ENCODE measurements at regions not wholly inside any gene's neighbourhood (a gene's known extent, or its start where the extent isn't known, plus 50 kb on each side); places are given as distances from the start of the nearest gene placed in this dataset.
"Not testable (repeated sequence)": the region's sequence is repeated elsewhere in the genome, so short reads cannot be mapped to it uniquely, and the experiment has no call there.

- ATAC-seq (ENCODE audit: low FRiP score) (no peak), DNase-seq (ENCODE audit: low spot score) (no peak)
- TF ChIP-seq CTCF (IDR thresholded peaks at IDR 0.05): no peak
Measured at GRCh38 chr14:66249544-66249943, 236.6 kb upstream of the CCDC196 start.

DNA sequence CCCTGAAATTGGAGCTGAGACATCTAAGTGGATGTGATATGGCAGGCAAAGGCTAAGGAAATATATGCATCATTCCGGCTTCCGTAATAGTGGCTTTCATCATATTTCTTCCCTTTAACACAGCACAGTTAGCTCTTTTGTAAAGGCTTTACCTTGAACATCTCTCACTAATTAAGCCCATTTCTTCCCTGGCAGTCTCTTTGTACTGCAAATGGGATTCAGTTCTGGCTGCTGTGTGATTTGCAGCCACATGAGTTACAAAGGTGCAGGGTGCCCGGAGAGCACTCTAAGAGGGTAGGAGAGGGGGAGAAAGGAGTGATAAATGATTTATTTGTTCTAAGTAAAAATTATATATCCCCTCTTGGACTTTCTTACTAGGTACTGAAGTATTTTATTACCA lies 232.1 kb upstream of the CCDC196 start:
- DNase-seq (ENCODE audit: low spot score): no peak

DNA sequence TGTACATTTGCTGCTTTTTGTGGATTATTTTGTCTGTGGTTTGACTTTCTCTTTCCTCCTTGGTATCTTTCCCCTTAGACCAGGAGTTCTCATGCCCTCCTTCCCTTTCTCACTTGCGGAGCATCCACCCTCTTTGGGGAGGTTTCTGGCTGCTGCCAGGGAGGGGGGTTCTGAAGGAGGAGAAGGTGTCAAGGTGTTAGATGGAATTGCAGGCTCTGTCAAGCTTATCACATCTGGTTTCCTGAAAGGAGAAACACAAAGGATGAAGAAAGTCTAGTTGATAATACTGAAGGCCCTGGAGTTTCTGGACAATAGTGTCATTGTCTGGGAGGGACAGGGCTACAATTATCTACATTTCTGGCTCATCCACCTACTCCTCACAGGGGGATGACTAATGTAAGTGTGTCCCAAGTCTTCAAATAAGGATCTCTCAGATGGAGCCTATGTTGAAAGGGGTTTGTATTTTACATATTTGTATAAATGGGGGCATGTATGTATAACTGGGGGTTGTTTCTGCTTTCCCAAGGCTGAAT lies 217.3 kb upstream of the CCDC196 start:
- DNase-seq (ENCODE audit: low spot score): no peak
- ATAC-seq (ENCODE audit: low FRiP score): no peak
- TF ChIP-seq CTCF (IDR thresholded peaks at IDR 0.05): no peak

More for the DNA sequence above, 232.1 kb upstream of the CCDC196 start:
- no peak for TF ChIP-seq CTCF (IDR thresholded peaks at IDR 0.05)
- no peak for ATAC-seq (ENCODE audit: low FRiP score)

DNA sequence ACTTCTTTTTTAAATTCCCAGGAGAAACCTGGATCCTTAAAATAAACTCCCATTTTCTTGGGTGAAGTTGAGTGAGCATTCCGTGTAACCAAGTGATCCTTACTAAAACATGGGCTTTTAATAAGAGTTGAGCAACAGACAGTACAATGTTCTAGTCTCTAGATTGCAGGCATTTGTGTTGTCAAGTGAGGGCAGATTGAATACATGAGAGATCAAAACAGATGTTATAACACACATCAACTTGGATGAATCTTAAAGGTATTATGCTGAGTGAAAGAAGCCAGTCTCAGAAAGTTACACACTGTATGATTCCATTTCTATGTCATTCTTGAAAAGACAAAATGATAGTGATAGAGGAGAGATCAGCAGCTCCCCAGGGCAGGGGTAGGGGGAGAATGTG lies 213.9 kb upstream of the CCDC196 start:
- ATAC-seq (ENCODE audit: low FRiP score) (no peak), DNase-seq (ENCODE audit: low spot score) (no peak)
- TF ChIP-seq CTCF (IDR thresholded peaks at IDR 0.05): no peak

DNA sequence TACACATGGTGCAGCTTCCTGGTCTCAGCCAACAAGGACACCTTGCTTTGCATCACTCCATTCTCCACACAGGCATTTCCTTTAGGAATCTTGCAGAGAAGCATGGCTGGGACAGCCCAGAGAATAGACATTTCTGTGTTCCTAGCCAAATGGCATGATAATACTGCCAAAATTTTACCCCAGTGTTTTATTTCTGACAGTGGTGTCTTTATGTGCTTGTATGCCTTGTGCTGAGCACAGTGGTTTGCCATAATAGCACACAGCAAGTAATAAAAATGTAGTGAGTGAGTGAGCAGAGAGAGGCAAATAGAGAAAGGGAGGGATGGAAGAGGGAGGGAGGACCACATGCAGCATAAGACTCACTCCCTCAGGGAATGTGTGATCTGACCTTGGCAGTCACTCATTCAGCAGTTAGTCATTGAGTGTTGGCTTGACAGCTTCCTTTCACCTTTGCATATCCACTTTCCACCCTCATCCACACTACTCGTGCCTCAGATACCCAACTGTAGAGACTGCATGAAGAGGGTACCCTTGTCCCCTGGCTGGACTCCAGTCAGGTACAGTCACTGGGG lies 212.8 kb upstream of the CCDC196 start:
- no peak for ATAC-seq (ENCODE audit: low FRiP score)
- TF ChIP-seq CTCF (IDR thresholded peaks at IDR 0.05): no peak
- no peak for DNase-seq (ENCODE audit: low spot score)

- not testable (repeated sequence) for ATAC-seq (ENCODE audit: low FRiP score); DNase-seq (ENCODE audit: low spot score)
Measured at GRCh38 chr14:66278418-66278817, 207.8 kb upstream of the CCDC196 start.

DNA sequence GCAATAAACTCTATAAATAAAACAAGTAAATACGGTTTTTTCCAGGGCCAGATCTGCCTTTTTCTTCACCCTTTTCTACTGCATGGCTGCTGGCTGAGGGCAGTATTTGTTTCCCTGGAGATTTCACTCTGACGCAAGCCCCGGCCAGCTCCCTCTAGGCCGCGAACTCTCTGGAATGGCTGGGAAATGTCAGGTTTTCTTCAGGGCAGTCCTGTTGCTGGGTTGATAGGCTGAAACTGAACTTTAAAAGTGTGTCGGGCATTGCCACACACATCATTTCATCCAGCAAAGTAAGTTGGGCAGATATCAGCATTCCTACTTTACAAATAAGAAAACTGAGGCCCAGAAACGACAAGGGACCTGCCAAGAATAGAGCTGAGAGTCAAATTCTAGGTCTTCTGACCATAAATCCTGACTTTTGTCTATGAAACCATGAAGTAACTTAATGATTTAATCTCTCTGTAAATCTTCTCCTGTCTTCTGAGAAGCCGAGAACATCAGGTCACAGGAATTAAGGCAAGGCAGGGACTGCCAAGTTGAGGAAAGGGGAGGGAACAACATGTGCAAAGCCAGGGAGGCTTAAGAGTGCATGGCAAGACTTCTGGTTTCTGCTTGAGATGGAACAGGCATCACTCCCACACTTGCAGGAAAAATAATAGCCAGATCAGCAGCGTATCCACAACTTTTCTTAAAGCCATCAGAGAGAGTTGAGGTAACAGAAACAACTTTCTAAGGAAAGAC lies 205.0 kb upstream of the CCDC196 start:
- peak; percentile 91 for ATAC-seq (ENCODE audit: low FRiP score)
- DNase-seq (ENCODE audit: low spot score): no peak
- TF ChIP-seq CTCF (IDR thresholded peaks at IDR 0.05): no peak

All from omental fat pad (tissue), 3 donors.